Naive thymus-derived CD4-positive, alpha-beta T cell (primary cell): ENCODE measurements at regions not wholly inside any gene's neighbourhood (a gene's known extent, or its start where the extent isn't known, plus 50 kb on each side); places are given as distances from the start of the nearest gene placed in this dataset.
"Not testable (repeated sequence)": the region's sequence is repeated elsewhere in the genome, so short reads cannot be mapped to it uniquely, and the experiment has no call there.

Experiments
- ATAC-seq: fragments of 150-1000 bp; cut with Tn5 transposase; 2 replicates; pipeline ENCODE4 v1.10.0; 2021; ENCODE audit warnings: mild to moderate bottlenecking, moderate library complexity
- CTCF ChIA-PET: fragments of 350-600 bp; sonication (Branson Sonifier 250); formaldehyde crosslinking; loops from one replicate; lab custom pipeline; 2021; ENCODE audit warnings: antibody characterized with exemption; lab: Charles Lee
- POLR2A ChIA-PET: fragments of 350-600 bp; sonication (Branson Sonifier 250); formaldehyde crosslinking; loops from one replicate; lab custom pipeline; 2021; ENCODE audit warnings: antibody characterized with exemption, inconsistent platforms; lab: Charles Lee
- DNase-seq, 9 donors: peaks; one replicate each; pipeline versions ENCODE4 v3.0.0 to v3.0.0-alpha.2; 2020 to 2022; ENCODE audit warnings: mixed read lengths in 1 of 9
- H3K27ac ChIP-seq: one replicate; pipeline ENCODE4 v1.7.0; 2013; ENCODE audit warnings: mild to moderate bottlenecking, low read depth, low read length, moderate library complexity
- H3K27me3 ChIP-seq, 2 donors: one replicate each; pipeline ENCODE4 v1.7.0; 2013; ENCODE audit warnings: low read length in 2 of 2, mild to moderate bottlenecking in 2 of 2, moderate library complexity in 2 of 2; ENCODE audit not compliant: control insufficient read depth in 2 of 2, insufficient read depth in 2 of 2
- H3K36me3 ChIP-seq, 3 experiments: 1 replicate in 2 of 3; 2 replicates in 1 of 3; pipeline ENCODE4 v1.7.0; 2013; ENCODE audit warnings: low read length in 3 of 3, mild to moderate bottlenecking in 3 of 3, moderate library complexity in 1 of 3; ENCODE audit not compliant: insufficient read depth in 3 of 3, control insufficient read depth in 2 of 3
- H3K4me1 ChIP-seq, 2 donors: one replicate each; pipeline ENCODE4 v1.7.0; 2013; ENCODE audit warnings: low read length in 2 of 2, mild to moderate bottlenecking in 2 of 2, moderate library complexity in 1 of 2; ENCODE audit not compliant: control insufficient read depth in 2 of 2, insufficient read depth in 2 of 2
- H3K4me3 ChIP-seq: 2 replicates; pipeline ENCODE4 v1.7.0; 2013; ENCODE audit warnings: mild to moderate bottlenecking, low read length
- H3K9me3 ChIP-seq, 3 experiments: 1 replicate in 2 of 3; 2 replicates in 1 of 3; pipeline ENCODE4 v1.7.0; 2013; ENCODE audit warnings: low read length in 3 of 3; ENCODE audit not compliant: control insufficient read depth in 2 of 3
- H3K27ac Mint-ChIP-seq, 9 donors: one replicate each; pipeline ENCODE4 v1.8.0; 2020 to 2022; ENCODE audit warnings: mixed read lengths in 9 of 9, mild to moderate bottlenecking in 8 of 9, moderate library complexity in 5 of 9, inconsistent platforms in 2 of 9
- H3K27me3 Mint-ChIP-seq, 5 donors: one replicate each; pipeline ENCODE4 v1.8.0; 2021 to 2022; ENCODE audit warnings: mixed read lengths in 5 of 5, mild to moderate bottlenecking in 1 of 5
- H3K36me3 Mint-ChIP-seq, 5 donors: one replicate each; pipeline ENCODE4 v1.8.0; 2020 to 2022; ENCODE audit warnings: mixed read lengths in 5 of 5, mild to moderate bottlenecking in 3 of 5, inconsistent platforms in 1 of 5
- H3K4me1 Mint-ChIP-seq, 7 donors: one replicate each; pipeline ENCODE4 v1.8.0; 2020 to 2022; ENCODE audit warnings: mixed read lengths in 7 of 7, mild to moderate bottlenecking in 3 of 7, inconsistent platforms in 1 of 7
- H3K4me3 Mint-ChIP-seq, 10 donors: one replicate each; pipeline ENCODE4 v1.8.0; 2020 to 2022; ENCODE audit warnings: mild to moderate bottlenecking in 10 of 10, mixed read lengths in 10 of 10, moderate library complexity in 6 of 10, inconsistent platforms in 2 of 10
- H3K9me3 Mint-ChIP-seq, 11 donors: one replicate each; pipeline ENCODE4 v1.8.0; 2020 to 2022; ENCODE audit warnings: mixed read lengths in 11 of 11, mild to moderate bottlenecking in 4 of 11, inconsistent platforms in 1 of 11, moderate library complexity in 1 of 11
- intact Hi-C, 2 donors: fragments of 100-400 bp; cut with micrococcal nuclease; formaldehyde crosslinking; loops; one replicate each; pipeline ENCODE4 v1.15.1; 2023

GRCh38 chr13:91053318-91054065 is 294.0 kb upstream of the MIR17HG start:
- no peak overlapping the region for H3K27ac Mint-ChIP-seq
- H3K27me3 ChIP-seq, result no peaks in the 10 kb centered on the region
- H3K9me3 Mint-ChIP-seq, result peaks cover 0 to 11% (median 6%) of the 10 kb centered on the region in 11 donors
- H3K4me1 Mint-ChIP-seq, result no peaks in the 10 kb centered on the region
- H3K4me3 ChIP-seq, result no peak overlapping the region
- H3K9me3 ChIP-seq, result no peaks in the 10 kb centered on the region
- ATAC-seq (no peak), DNase-seq (no peak)
- H3K4me1 ChIP-seq, result no peaks in the 10 kb centered on the region
- POLR2A ChIA-PET, result no interaction called here
- no peaks in the 10 kb centered on the region for H3K36me3 Mint-ChIP-seq
- CTCF ChIA-PET, result no interaction called here
- intact Hi-C loops, result no loop called here
- H3K27me3 Mint-ChIP-seq, result no peaks in the 10 kb centered on the region
- H3K36me3 ChIP-seq, result no peaks in the 10 kb centered on the region
- no peak overlapping the region for H3K4me3 Mint-ChIP-seq
- H3K27ac ChIP-seq, result no peak overlapping the region

- no peak for DNase-seq
- H3K36me3 ChIP-seq, result no peaks in the 10 kb centered on the region
- H3K4me3 ChIP-seq, result no peak overlapping the region
- ATAC-seq, result no peak
- intact Hi-C loops, result no loop called here
- no peaks in the 10 kb centered on the region for H3K27me3 ChIP-seq
- no peak overlapping the region for H3K27ac ChIP-seq
- H3K9me3 ChIP-seq, result no peaks in the 10 kb centered on the region
- Mint-ChIP-seq H3K27me3 (no peaks in the 10 kb centered on the region), H3K4me3 (no peak overlapping the region), H3K4me1 (no peaks in the 10 kb centered on the region), H3K36me3 (peaks cover 0 to 4% (median 0%) of the 10 kb centered on the region in 5 donors), H3K9me3 (peaks cover 2 to 16% (median 6%) of the 10 kb centered on the region in 11 donors), H3K27ac (no peak overlapping the region)
- no peaks in the 10 kb centered on the region for H3K4me1 ChIP-seq
- ChIA-PET CTCF (no interaction called here), POLR2A (no interaction called here)
Measured at GRCh38 chr13:91054902-91055301, 292.6 kb upstream of the MIR17HG start.

GRCh38 chr13:91056746-91057145 is 290.7 kb upstream of the MIR17HG start:
- ChIA-PET CTCF (no interaction called here), POLR2A (no interaction called here)
- H3K36me3 ChIP-seq, result no peaks in the 10 kb centered on the region
- ATAC-seq, result no peak
- H3K27ac ChIP-seq, result no peak overlapping the region
- Mint-ChIP-seq H3K36me3 (peaks cover 0 to 4% (median 0%) of the 10 kb centered on the region in 5 donors), H3K4me1 (no peaks in the 10 kb centered on the region), H3K4me3 (no peak overlapping the region), H3K9me3 (peaks cover 2 to 16% (median 6%) of the 10 kb centered on the region in 11 donors), H3K27ac (no peak overlapping the region), H3K27me3 (no peaks in the 10 kb centered on the region)
- H3K27me3 ChIP-seq, result no peaks in the 10 kb centered on the region
- intact Hi-C loops, result no loop called here
- DNase-seq, result no peak
- H3K9me3 ChIP-seq, result no peaks in the 10 kb centered on the region
- no peak overlapping the region for H3K4me3 ChIP-seq
- no peaks in the 10 kb centered on the region for H3K4me1 ChIP-seq

GRCh38 chr13:91057507-91057906 is 290.0 kb upstream of the MIR17HG start:
- H3K9me3 ChIP-seq, H3K27me3 ChIP-seq, CTCF ChIA-PET, POLR2A ChIA-PET, H3K36me3 ChIP-seq, H3K27ac Mint-ChIP-seq, H3K4me3 Mint-ChIP-seq, intact Hi-C loops, H3K4me1 ChIP-seq, ATAC-seq, H3K4me1 Mint-ChIP-seq, H3K27me3 Mint-ChIP-seq, H3K27ac ChIP-seq, H3K4me3 ChIP-seq, H3K36me3 Mint-ChIP-seq, DNase-seq: not testable (repeated sequence)
- H3K9me3 Mint-ChIP-seq, result peaks cover 2 to 16% (median 8%) of the 10 kb centered on the region in 11 donors

GRCh38 chr13:91058066-91058465 is 289.4 kb upstream of the MIR17HG start:
- peaks cover 2 to 16% (median 8%) of the 10 kb centered on the region in 11 donors for H3K9me3 Mint-ChIP-seq
- H3K4me3 ChIP-seq, result no peak overlapping the region
- CTCF ChIA-PET, result no interaction called here

GRCh38 chr13:91058919-91059318 is 288.6 kb upstream of the MIR17HG start:
- peaks cover 2 to 16% (median 8%) of the 10 kb centered on the region in 11 donors for H3K9me3 Mint-ChIP-seq
- peaks cover 0 to 4% (median 0%) of the 10 kb centered on the region in 5 donors for H3K36me3 Mint-ChIP-seq
- H3K27me3 Mint-ChIP-seq, result no peaks in the 10 kb centered on the region
- no peak overlapping the region for H3K4me3 Mint-ChIP-seq
- H3K27ac ChIP-seq, result no peak overlapping the region
- H3K27ac Mint-ChIP-seq, result no peak overlapping the region
- H3K4me3 ChIP-seq, result no peak overlapping the region
- ATAC-seq (no peak), DNase-seq (no peak)
- POLR2A ChIA-PET, result no interaction called here
- H3K27me3 ChIP-seq, result no peaks in the 10 kb centered on the region
- H3K4me1 ChIP-seq, result no peaks in the 10 kb centered on the region
- CTCF ChIA-PET, result no interaction called here
- H3K9me3 ChIP-seq, result no peaks in the 10 kb centered on the region
- no peaks in the 10 kb centered on the region for H3K4me1 Mint-ChIP-seq
- intact Hi-C loops, result no loop called here
- no peaks in the 10 kb centered on the region for H3K36me3 ChIP-seq

More at GRCh38 chr13:91058066-91058465, 289.4 kb upstream of the MIR17HG start:
- no peaks in the 10 kb centered on the region for H3K27me3 Mint-ChIP-seq
- peaks cover 0 to 4% (median 0%) of the 10 kb centered on the region in 5 donors for H3K36me3 Mint-ChIP-seq
- no peak overlapping the region for H3K27ac Mint-ChIP-seq
- Histone ChIP-seq H3K4me1 (no peaks in the 10 kb centered on the region), H3K36me3 (no peaks in the 10 kb centered on the region), H3K27me3 (no peaks in the 10 kb centered on the region), H3K27ac (no peak overlapping the region), H3K9me3 (no peaks in the 10 kb centered on the region)
- no peaks in the 10 kb centered on the region for H3K4me1 Mint-ChIP-seq
- POLR2A ChIA-PET, result no interaction called here
- DNase-seq (no peak), ATAC-seq (no peak)
- intact Hi-C loops, result no loop called here
- H3K4me3 Mint-ChIP-seq, result no peak overlapping the region

- Histone ChIP-seq H3K4me3 (no peak overlapping the region), H3K4me1 (no peaks in the 10 kb centered on the region), H3K27me3 (no peaks in the 10 kb centered on the region), H3K36me3 (no peaks in the 10 kb centered on the region), H3K9me3 (no peaks in the 10 kb centered on the region), H3K27ac (no peak overlapping the region)
- no peak for DNase-seq
- Mint-ChIP-seq H3K27me3 (peaks cover 0 to 3% (median 0%) of the 10 kb centered on the region in 5 donors), H3K27ac (no peak overlapping the region), H3K9me3 (peaks cover 0 to 17% (median 1%) of the 10 kb centered on the region in 11 donors), H3K4me1 (no peaks in the 10 kb centered on the region), H3K4me3 (no peak overlapping the region), H3K36me3 (no peaks in the 10 kb centered on the region)
- CTCF ChIA-PET, result no interaction called here
- intact Hi-C loops, result no loop called here
- POLR2A ChIA-PET, result no interaction called here
- ATAC-seq, result no peak
Measured at GRCh38 chr13:91066745-91067144, 280.7 kb upstream of the MIR17HG start.
